ENCODE measurements at regions not wholly inside any gene's neighbourhood (a gene's known extent, or its start where the extent isn't known, plus 50 kb on each side); places are given as distances from the start of the nearest gene placed in this dataset.

GRCh38 chr9:134251296-134252069 is 74.8 kb upstream of the RXRA start:
- DNase-seq: no peak

DNA sequence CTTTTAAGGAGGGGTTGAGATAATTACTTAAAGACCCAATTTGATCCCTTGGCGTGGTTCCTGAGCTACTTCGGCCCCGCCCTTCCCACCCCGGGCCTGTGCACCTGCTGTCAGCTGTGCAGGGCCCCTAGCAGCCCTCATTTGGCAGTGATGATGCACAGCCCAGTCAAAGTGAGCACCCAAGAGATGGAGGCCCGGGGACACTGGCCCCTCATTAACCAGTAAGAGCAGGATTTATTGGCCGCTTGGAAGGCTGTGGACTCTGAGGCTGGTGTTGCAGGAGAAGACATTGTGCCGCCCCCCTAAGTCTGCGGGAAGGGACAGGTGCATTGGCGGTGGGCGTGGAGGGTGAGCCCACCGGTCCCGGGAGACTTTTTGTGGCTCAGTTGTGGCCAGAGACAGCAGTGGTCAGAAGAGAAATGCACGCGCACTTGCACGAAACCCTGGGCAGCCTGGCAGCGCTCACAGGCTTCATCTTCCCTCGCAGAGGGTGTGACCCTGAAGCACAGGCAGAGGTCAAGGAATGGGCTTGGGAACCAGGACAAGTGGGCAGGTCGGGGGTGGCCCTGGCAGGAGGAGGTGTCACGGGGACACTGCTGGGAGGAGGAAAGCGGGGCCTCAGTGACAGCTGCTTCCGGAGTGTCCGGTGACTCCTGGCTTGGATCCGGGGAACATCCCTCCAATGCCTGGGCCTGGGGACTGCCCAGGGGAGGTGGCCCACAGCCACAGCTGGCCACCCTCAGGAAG is 74.0 kb upstream of the RXRA start:
- no peak for DNase-seq

DNA sequence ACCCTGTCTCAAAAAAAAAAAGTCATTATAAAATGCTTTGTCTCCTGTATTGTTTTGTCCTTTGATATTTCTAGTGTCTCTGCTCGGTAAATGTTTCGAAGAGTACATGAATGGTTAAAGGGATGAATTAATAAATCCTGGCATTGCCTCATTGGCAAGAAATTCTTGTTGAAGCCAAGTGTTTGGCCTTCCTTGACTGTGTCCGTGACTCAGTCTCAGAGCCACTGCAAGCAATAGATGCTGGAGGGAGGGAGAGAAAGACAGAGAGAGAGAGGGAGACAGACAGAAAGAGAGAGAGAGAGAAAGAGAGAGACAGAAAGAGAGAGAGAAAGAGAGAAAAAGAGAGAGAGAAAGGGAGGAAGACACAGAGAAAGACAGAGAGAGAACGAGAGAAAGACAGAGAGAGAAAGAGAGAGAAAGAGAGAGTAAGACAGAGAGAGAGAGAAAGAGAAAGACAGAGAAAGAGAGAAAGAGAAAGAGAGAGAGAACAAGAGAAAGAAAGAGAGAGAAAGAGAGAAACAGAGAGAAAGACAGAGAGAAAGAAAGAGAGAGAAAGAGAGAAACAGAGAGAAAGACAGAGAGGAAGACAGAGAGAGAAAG is 72.5 kb upstream of the RXRA start:
- DNase-seq: no peak

DNA sequence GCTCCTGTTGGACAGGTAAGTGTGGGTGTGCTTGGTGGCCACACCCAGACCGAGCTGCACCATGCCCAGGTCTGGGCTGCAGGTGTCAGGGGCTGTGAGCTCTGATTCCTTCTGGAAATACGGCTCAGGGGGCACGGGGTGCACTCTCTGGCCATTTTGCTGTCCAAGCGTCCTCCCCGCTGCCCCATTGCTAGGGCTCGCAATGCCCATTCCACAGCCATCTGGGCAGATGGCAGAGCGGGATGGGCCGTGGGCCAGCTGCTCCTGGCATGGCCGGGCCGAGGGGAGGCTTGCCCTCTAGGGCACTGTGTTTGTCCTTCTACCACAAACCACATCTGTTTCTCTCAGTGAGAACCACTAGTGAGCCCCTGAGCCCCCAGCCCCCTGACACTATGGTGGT is 67.9 kb upstream of the RXRA start:
- no peak for DNase-seq

- DNase-seq: no peak
Measured at GRCh38 chr9:134258828-134259546, 67.3 kb upstream of the RXRA start.

DNA sequence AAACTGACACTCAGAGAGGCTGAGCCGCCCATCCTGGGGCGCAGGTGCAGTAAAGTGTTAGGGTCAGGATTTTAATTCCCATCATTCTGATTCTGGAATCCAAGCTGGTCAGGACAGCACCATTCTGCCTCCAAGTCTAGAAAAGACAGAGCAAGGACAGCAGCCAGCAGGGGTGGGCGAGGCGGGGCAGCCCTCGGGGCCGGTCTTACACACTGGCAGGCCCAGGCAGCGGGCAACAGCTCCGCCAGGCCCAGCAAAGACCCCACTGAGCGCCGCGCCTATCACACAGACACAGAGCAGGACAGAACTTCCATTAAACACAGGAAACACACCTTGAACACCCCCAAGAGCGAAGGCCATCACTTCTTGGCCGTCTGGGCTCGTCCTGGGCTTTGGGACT is 66.5 kb upstream of the RXRA start:
- no peak for DNase-seq

DNA sequence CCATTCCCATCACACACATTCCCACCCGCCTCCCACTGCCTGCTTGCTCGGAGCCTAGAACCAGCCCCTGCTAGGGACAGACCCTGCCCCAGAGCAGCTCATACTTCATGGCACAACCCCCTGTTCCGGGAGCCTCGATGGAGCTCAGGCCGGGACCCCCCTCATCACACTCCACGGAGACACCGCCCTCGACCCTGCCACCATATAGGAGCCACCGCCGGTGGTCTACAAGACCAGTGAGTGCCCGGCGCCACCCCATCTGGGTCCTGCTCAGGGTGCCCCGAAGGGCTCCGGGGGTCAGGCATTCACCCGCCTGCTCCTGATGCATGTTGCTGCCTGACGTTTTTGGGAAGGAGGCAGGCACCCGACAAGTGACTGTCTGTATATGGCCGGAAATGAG is 65.5 kb upstream of the RXRA start:
- no peak for DNase-seq

GRCh38 chr9:134262035-134262434 is 64.2 kb upstream of the RXRA start:
- no peak for DNase-seq

DNA sequence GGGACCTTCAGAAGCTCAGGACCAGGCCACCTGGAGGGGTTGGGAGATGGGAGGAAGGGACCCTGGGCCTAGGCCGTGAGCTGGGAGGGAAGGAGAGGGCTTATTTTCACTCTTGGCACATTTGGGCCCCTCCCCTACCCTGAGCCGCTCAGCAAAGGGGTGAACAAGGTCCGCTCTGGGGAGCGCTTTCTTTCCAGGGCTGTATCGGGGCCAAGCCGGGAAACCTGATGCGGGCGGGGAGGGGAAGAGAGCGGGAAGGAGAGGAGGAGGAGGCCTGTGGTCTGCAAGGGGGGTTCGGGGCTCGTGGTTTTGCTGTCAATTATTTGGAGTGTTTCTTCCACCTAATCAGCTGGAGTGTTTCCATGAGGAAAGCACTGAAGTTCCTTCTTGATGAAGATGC is 62.7 kb upstream of the RXRA start:
- peak; percentile 75 for DNase-seq

DNA sequence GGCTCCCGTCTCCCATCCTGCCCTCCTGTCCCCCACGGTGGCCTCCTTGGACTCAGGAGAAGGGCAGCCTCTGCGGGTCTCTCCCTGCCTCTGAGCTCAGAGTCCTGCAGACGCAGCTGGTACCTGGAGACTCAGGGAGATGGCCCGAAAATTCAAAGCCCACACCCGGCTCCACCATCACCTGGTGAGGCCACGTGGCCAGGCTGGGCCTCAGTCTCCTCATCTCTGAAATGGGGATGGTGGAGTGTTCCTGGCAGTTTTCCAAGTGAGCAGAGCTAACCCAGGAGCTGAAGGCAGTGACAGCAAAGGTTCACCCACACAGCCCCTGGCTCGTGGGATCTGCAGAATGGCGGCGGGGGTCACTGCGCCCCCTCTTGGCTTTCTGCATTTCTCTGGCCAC is 62.1 kb upstream of the RXRA start:
- no peak for DNase-seq

- DNase-seq: no peak
Measured at GRCh38 chr9:134265078-134265477, 61.2 kb upstream of the RXRA start.

GRCh38 chr9:134266418-134266817 is 59.8 kb upstream of the RXRA start:
- DNase-seq: no peak

DNA sequence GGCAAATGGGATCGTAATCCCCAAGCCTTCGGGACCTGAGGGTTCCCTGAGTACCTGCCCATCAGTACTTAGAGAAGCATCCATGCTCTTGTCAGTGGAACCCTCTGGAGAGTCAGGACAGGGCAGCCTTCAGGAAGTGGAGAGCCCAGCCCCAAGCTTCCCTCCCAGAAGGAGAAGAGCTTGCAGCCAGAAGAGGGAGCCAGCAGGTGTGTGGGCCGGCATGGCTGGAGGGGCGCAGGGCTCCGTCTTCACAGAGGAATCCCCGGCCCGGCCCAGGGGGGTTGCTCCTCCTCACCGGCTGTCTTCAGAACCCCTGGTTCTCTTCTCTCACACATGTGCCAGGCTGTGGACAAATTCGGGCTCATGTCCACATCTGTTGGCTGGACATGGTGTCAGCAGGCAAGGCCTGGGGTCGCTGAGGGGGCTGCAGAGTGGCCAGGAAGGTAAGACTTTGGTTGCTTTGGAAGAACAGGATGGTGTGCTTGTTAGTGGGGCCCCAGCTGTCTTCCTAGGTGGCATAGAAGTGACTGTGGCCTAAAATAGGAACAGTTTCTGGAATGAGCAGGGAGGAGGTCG is 58.9 kb upstream of the RXRA start:
- no peak for DNase-seq

DNA sequence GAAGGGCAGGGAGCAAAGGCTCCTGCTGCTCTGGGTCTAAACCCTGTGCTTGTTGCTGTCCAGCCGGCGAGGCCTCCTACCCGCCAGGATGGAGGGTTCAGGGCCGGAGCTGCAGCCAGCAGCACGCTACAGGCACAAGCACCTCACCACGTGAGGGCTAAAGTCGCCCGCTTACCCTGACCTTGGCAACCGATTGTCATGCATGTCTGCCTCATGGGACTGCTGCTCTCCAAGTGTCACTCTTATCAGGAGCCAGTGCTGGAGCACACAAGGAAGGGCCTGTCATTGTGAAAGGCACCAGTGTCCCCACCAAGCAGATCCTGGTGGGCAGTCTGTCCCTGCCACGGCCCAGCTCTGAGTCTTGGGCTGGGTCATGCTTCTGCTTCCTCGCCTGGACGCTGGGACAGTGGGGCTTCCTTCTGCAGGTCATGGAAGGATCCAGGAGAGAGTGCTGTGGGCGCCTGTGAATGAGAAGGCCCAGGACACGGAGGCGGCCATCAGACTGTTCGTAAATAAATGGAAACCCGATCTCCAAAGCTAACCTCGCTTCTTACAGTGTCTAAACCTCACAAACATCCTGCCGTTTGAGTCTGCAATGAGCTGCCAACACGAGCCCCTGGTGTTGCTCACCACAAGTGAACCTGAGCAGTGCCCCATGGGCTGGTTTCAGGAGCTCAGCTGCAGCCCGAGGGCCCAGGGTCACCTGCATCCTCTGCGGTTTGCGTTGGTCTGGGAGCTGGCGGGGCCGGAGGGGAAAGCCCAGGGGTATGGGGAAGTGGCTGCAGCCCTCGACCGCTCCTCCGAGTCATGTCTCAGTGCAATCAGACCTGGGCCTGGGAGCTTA is 58.2 kb upstream of the RXRA start:
- DNase-seq: no peak

DNA sequence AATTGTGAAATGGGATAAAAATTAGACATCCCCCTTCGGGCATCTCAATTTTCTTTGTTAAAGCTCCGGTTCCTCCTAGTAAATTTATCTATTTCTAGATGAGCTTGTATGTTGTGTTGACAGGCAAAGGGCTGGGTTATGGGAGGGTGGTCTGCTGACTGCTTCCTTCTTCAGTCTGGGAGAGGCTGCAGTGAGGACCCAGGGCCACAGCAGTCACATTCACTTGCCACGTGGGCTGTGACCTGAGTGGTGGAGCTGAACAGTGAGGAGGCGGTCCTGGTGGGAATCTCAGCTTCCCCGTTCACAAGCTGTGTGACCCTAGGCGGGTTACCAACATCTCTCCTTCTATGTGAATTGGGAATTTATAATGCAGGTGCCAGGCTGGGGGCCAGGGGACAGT is 57.5 kb upstream of the RXRA start:
- DNase-seq: no peak

- DNase-seq: no peak
Measured at GRCh38 chr9:134271338-134272301, 54.6 kb upstream of the RXRA start.

DNA sequence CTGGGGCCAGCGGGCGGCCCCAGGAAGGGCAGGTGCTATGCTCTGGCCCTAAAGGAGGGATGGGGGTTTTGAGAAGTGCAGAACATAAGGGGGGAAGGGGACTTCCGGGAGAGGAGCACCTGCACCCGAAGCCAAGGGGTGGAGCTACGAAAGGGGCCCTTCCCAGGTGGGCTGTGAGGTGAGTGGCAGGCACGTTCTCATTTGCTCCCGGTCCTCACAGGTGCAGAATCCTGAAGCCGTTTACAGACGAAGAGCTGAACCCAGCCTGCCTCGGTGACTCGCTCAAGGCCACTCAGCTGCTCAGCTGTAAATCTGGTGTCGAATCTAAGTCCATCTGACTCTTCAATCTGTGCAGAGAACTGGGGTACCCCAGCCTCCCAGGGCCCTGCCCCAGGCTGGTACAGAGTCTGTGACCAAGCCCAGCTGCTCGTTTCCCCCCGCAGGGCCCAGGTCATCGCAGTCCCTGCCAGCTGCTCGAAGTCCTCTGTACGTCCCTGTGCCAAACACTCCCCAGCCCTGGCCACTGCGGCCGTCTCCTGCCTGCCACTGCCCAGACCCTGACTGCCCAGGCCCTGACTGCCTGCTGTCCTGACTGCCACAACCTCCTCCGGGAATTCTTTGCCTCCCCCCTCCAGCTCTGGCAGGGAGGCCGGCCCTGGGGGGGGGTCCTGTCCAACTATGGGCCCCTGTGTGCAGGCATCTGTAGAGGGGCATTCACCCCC is 53.8 kb upstream of the RXRA start:
- no peak for DNase-seq

DNA sequence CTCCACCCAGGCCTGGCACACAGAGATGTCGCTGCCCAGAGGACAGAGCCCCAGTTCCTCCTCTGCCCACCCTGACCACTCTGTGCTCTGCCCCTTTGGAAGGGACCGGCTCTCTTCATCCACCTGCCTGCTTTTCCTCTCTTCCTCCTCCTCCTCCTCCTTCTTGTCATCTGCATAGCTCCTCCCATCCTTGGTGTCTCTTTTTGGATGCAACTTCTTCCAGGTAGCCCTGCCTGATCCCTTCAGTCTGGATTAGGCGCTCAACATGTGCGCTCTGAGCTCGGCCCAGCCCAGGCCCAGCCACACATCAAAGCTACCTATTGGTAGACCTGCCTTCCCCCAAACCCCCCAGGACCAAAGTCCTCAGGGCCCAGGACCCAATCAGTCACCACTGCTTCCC is 52.6 kb upstream of the RXRA start:
- no peak for DNase-seq

GRCh38 chr9:134275375-134275774 is 50.9 kb upstream of the RXRA start:
- DNase-seq: no peak

All from left hindlimb (tissue), 1 donor.